CD14-positive monocyte (primary cell): ENCODE measurements at regions not wholly inside any gene's neighbourhood (a gene's known extent, or its start where the extent isn't known, plus 50 kb on each side); places are given as distances from the start of the nearest gene placed in this dataset.

Source experiments
- DNase-seq, 3 donors: peaks; one replicate each; pipeline ENCODE4 v3.0.0-alpha.2; 2011 to 2022
- H2AFZ ChIP-seq: 2 replicates; pipeline ENCODE4 v1.6.0; 2012; ENCODE audit warnings: mild to moderate bottlenecking, low read depth, low read length, inconsistent platforms; ENCODE audit not compliant: insufficient read depth, poor library complexity, severe bottlenecking
- H3K27ac ChIP-seq, 2 donors: 1 replicate in 1 of 2; 2 replicates in 1 of 2; pipeline ENCODE4 v1.5.1; 2012 to 2013; ENCODE audit warnings: low read length in 2 of 2, control low read depth in 1 of 2, inconsistent platforms in 1 of 2, low read depth in 1 of 2, mild to moderate bottlenecking in 1 of 2
- H3K27me3 ChIP-seq, 2 donors: one replicate each; pipeline versions ENCODE4 v1.6.0 to v1.6.1; 2011 to 2013; ENCODE audit warnings: low read length in 2 of 2; ENCODE audit not compliant: control insufficient read depth in 2 of 2, insufficient read depth in 2 of 2
- H3K36me3 ChIP-seq, 2 donors: replicated peaks in 1 of 2; 1 replicate in 1 of 2; 2 replicates in 1 of 2; pipeline versions ENCODE4 v1.5.1 to v1.6.1; 2012 to 2013; ENCODE audit warnings: low read length in 2 of 2, control low read depth in 1 of 2, inconsistent platforms in 1 of 2, mild to moderate bottlenecking in 1 of 2; ENCODE audit not compliant: insufficient read depth in 2 of 2, control insufficient read depth in 1 of 2
- H3K4me1 ChIP-seq, 2 donors: 1 replicate in 1 of 2; 2 replicates in 1 of 2; pipeline versions ENCODE4 v1.5.1 to v1.6.1; 2012 to 2013; ENCODE audit warnings: low read length in 2 of 2, control low read depth in 1 of 2, inconsistent platforms in 1 of 2, mild to moderate bottlenecking in 1 of 2, moderate library complexity in 1 of 2; ENCODE audit not compliant: insufficient read depth in 2 of 2, control insufficient read depth in 1 of 2
- H3K4me2 ChIP-seq: replicated peaks from 2 replicates; pipeline ENCODE3; 2012; ENCODE audit warnings: low read length, moderate library complexity, mild to moderate bottlenecking; ENCODE audit not compliant: poor library complexity, severe bottlenecking; ENCODE audit errors: extremely low read depth
- H3K4me3 ChIP-seq, 3 experiments: fragments of 200-600 bp in 1 of 3; sonication (generic) in 1 of 3; replicated peaks in 1 of 3; 1 replicate in 2 of 3; 2 replicates in 1 of 3; pipeline ENCODE4 v1.5.1; 2011 to 2013; ENCODE audit warnings: low read length in 3 of 3, mild to moderate bottlenecking in 3 of 3, control low read depth in 2 of 3, low read depth in 2 of 3, inconsistent platforms in 1 of 3, moderate library complexity in 1 of 3
- H3K79me2 ChIP-seq: 2 replicates; pipeline ENCODE4 v1.6.0; 2012; ENCODE audit warnings: mild to moderate bottlenecking, control low read depth, inconsistent platforms, low read length, moderate library complexity; ENCODE audit not compliant: insufficient read depth
- H3K9ac ChIP-seq: 2 replicates; pipeline ENCODE4 v1.6.0; 2017; ENCODE audit warnings: low read length, mild to moderate bottlenecking; ENCODE audit not compliant: insufficient read depth, poor library complexity, severe bottlenecking
- H3K9me3 ChIP-seq, 2 donors: replicated peaks in 1 of 2; 1 replicate in 1 of 2; 2 replicates in 1 of 2; pipeline versions ENCODE4 v1.5.1 to v1.6.1; 2012 to 2013; ENCODE audit warnings: low read length in 2 of 2, control low read depth in 1 of 2; ENCODE audit not compliant: control insufficient read depth in 1 of 2, insufficient read depth in 1 of 2
- H4K20me1 ChIP-seq: 2 replicates; pipeline ENCODE4 v1.6.0; 2012; ENCODE audit warnings: mild to moderate bottlenecking, low read length, control low read depth, moderate library complexity; ENCODE audit not compliant: insufficient read depth
- H3K27ac Mint-ChIP-seq, 7 donors: one replicate each; pipeline ENCODE4 v1.8.0; 2020; ENCODE audit warnings: mild to moderate bottlenecking in 7 of 7, mixed read lengths in 7 of 7, moderate library complexity in 6 of 7, inconsistent platforms in 2 of 7
- H3K27me3 Mint-ChIP-seq, 3 donors: one replicate each; pipeline ENCODE4 v1.8.0; 2021 to 2022; ENCODE audit warnings: low read depth in 3 of 3, mild to moderate bottlenecking in 3 of 3, mixed read lengths in 3 of 3, moderate library complexity in 3 of 3, inconsistent platforms in 1 of 3
- H3K36me3 Mint-ChIP-seq, 2 donors: one replicate each; pipeline ENCODE4 v1.8.0; 2020; ENCODE audit warnings: mixed read lengths in 2 of 2, inconsistent platforms in 1 of 2, mild to moderate bottlenecking in 1 of 2
- H3K4me1 Mint-ChIP-seq: one replicate; pipeline ENCODE4 v1.8.0; 2020; ENCODE audit warnings: mild to moderate bottlenecking, mixed read lengths
- H3K4me3 Mint-ChIP-seq, 2 donors: one replicate each; pipeline ENCODE4 v1.8.0; 2020; ENCODE audit warnings: mild to moderate bottlenecking in 2 of 2, mixed read lengths in 2 of 2, moderate library complexity in 1 of 2
- H3K9me3 Mint-ChIP-seq, 7 donors: one replicate each; pipeline ENCODE4 v1.8.0; 2020 to 2022; ENCODE audit warnings: mixed read lengths in 7 of 7, mild to moderate bottlenecking in 6 of 7, moderate library complexity in 6 of 7, inconsistent platforms in 2 of 7
- CTCF ChIP-seq: fragments of 200-600 bp; IDR thresholded peaks from one replicate; pipeline ENCODE4 v1.8.0; 2022; ENCODE audit warnings: antibody characterized with exemption, mild to moderate bottlenecking
- WGBS: methylation state at CpG from one replicate; pipeline ENCODE4 v1.1.5; 2013; ENCODE audit warnings: missing lambda C conversion rate; ENCODE audit not compliant: insufficient coverage; 5-methylcytosine and 5-hydroxymethylcytosine counted together
- intact Hi-C, 2 donors: fragments of 100-400 bp; cut with micrococcal nuclease; formaldehyde crosslinking; loops; one replicate each; pipeline versions ENCODE4 v1.15.0 to v1.15.1; 2023

- no peak for TF ChIP-seq CTCF
- H3K4me3 Mint-ChIP-seq: no peak overlapping the region
- intact Hi-C loops: no loop called here
- H3K4me2 ChIP-seq: no peak overlapping the region
- peaks cover 0 to 1% of the 10 kb centered on the region in 2 donors for H3K36me3 Mint-ChIP-seq
- no peak overlapping the region for H3K27ac ChIP-seq
- peaks cover 2 to 12% (median 7%) of the 10 kb centered on the region in 7 donors for H3K9me3 Mint-ChIP-seq
- peaks cover 25 to 50% (median 29%) of the 10 kb centered on the region in 3 donors for H3K27me3 Mint-ChIP-seq
- no peak overlapping the region for H3K4me3 ChIP-seq
- peaks cover 0 to 31% of the 10 kb centered on the region in 2 donors for H3K27me3 ChIP-seq
- no peaks in the 10 kb centered on the region for H4K20me1 ChIP-seq
- H3K9ac ChIP-seq: no peak overlapping the region
- H3K4me1 ChIP-seq: no peaks in the 10 kb centered on the region
- H3K9me3 ChIP-seq: peaks cover 0 to 3% of the 10 kb centered on the region in 2 donors
- no peaks in the 10 kb centered on the region for H3K4me1 Mint-ChIP-seq
- DNase-seq: no peak
- H3K27ac Mint-ChIP-seq: no peak overlapping the region
- WGBS: no CpG with 5 or more reads among the region's 3 CpGs
- no peaks in the 10 kb centered on the region for H3K79me2 ChIP-seq
- no peaks in the 10 kb centered on the region for H3K36me3 ChIP-seq
- no peak overlapping the region for H2AFZ ChIP-seq
These were observed 63.5 kb upstream of the BHLHE23 start for GRCh38 chr20:63070301-63070625.

- no peak overlapping the region for H3K27ac Mint-ChIP-seq
- no peak overlapping the region for H3K4me3 Mint-ChIP-seq
- peaks cover 27 to 48% (median 29%) of the 10 kb centered on the region in 3 donors for H3K27me3 Mint-ChIP-seq
- no peak overlapping the region for H3K4me3 ChIP-seq
- no peaks in the 10 kb centered on the region for H4K20me1 ChIP-seq
- H3K4me1 ChIP-seq: no peaks in the 10 kb centered on the region
- peaks cover 0 to 1% of the 10 kb centered on the region in 2 donors for H3K36me3 Mint-ChIP-seq
- H3K4me2 ChIP-seq: no peak overlapping the region
- TF ChIP-seq CTCF: no peak
- H3K27ac ChIP-seq: no peak overlapping the region
- no peak overlapping the region for H2AFZ ChIP-seq
- no peaks in the 10 kb centered on the region for H3K4me1 Mint-ChIP-seq
- 86% methylated on average over 9 of the region's 10 CpGs for WGBS
- intact Hi-C loops: no loop called here
- peaks cover 0 to 30% of the 10 kb centered on the region in 2 donors for H3K27me3 ChIP-seq
- H3K79me2 ChIP-seq: no peaks in the 10 kb centered on the region
- H3K36me3 ChIP-seq: no peaks in the 10 kb centered on the region
- H3K9me3 Mint-ChIP-seq: peaks cover 2 to 11% (median 5%) of the 10 kb centered on the region in 7 donors
- H3K9me3 ChIP-seq: peaks cover 0 to 3% of the 10 kb centered on the region in 2 donors
- H3K9ac ChIP-seq: no peak overlapping the region
- no peak for DNase-seq
These were observed 62.1 kb upstream of the BHLHE23 start for GRCh38 chr20:63068711-63069367.
